RWPE2 (cell line): ENCODE measurements at regions not wholly inside any gene's neighbourhood (a gene's known extent, or its start where the extent isn't known, plus 50 kb on each side); places are given as distances from the start of the nearest gene placed in this dataset.

ENCODE experiments used
- ATAC-seq: fragments of 200-7000 bp; cut with Tn5 transposase; 3 replicates; pipeline ENCODE4 v1.9.1; 2021; ENCODE audit warnings: low read depth
- DNase-seq: peaks from one replicate; pipeline ENCODE4 v3.0.0-alpha.2; 2020; ENCODE audit warnings: low spot score
- H3K27ac ChIP-seq: fragments of 450-650 bp; 2 replicates; pipeline ENCODE4 v1.5.1; 2017; ENCODE audit warnings: mild to moderate bottlenecking; ENCODE audit not compliant: poor library complexity, severe bottlenecking
- H3K27me3 ChIP-seq: fragments of 250-450 bp; sonication (Bioruptor Pico); 2 replicates; pipeline ENCODE4 v1.5.1; 2021; ENCODE audit warnings: mild to moderate bottlenecking, moderate library complexity; ENCODE audit not compliant: insufficient read depth, poor library complexity, severe bottlenecking
- H3K36me3 ChIP-seq: fragments of 250-450 bp; sonication (Bioruptor Pico); 2 replicates; pipeline ENCODE4 v1.5.1; 2020; ENCODE audit warnings: low read depth, mild to moderate bottlenecking, moderate library complexity
- H3K4me1 ChIP-seq: fragments of 250-450 bp; sonication (Bioruptor Pico); 2 replicates; pipeline ENCODE4 v1.5.1; 2021; ENCODE audit warnings: mild to moderate bottlenecking, moderate library complexity; ENCODE audit not compliant: insufficient read depth, poor library complexity, severe bottlenecking
- H3K4me3 ChIP-seq: fragments of 250-450 bp; sonication (Bioruptor Pico); 2 replicates; pipeline ENCODE4 v1.5.1; 2021; ENCODE audit warnings: mild to moderate bottlenecking, moderate library complexity; ENCODE audit not compliant: severe bottlenecking
- H3K9me3 ChIP-seq: fragments of 250-450 bp; sonication (Bioruptor Pico); 2 replicates; pipeline ENCODE4 v1.5.1; 2021; ENCODE audit warnings: mild to moderate bottlenecking, moderate library complexity; ENCODE audit not compliant: severe bottlenecking
- TF ChIP-seq, protein P1 (sequence below): fragments of 450-650 bp; IDR thresholded peaks from one replicate; pipeline ENCODE4 v1.5.1; 2017; ENCODE audit warnings: mild to moderate bottlenecking, moderate library complexity; ENCODE audit not compliant: poor library complexity, severe bottlenecking

DNA sequence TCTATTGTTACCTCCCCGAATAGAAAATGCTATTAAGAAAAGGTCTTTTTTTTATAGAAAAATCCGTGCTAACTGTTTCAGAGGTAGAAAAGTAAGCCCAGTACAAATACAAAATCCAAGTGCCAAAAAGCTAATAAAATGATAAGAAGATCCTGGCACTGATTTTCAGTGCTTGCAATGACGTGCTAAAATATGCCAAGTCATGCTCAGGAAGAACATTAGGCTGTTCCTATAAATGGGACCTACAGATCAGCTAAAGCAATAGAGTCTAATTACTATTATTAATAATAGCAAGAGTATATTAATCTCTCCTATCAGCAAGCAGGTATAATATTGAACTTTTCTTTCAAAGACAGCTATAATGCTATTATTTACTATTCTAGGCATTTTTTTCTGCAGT is 305.8 kb downstream of the PPARGC1A start:
- no peaks in the 10 kb centered on the region for H3K27me3 ChIP-seq
- H3K27ac ChIP-seq: no peak overlapping the region
- H3K4me3 ChIP-seq: no peak overlapping the region
- TF ChIP-seq, protein P1, sequence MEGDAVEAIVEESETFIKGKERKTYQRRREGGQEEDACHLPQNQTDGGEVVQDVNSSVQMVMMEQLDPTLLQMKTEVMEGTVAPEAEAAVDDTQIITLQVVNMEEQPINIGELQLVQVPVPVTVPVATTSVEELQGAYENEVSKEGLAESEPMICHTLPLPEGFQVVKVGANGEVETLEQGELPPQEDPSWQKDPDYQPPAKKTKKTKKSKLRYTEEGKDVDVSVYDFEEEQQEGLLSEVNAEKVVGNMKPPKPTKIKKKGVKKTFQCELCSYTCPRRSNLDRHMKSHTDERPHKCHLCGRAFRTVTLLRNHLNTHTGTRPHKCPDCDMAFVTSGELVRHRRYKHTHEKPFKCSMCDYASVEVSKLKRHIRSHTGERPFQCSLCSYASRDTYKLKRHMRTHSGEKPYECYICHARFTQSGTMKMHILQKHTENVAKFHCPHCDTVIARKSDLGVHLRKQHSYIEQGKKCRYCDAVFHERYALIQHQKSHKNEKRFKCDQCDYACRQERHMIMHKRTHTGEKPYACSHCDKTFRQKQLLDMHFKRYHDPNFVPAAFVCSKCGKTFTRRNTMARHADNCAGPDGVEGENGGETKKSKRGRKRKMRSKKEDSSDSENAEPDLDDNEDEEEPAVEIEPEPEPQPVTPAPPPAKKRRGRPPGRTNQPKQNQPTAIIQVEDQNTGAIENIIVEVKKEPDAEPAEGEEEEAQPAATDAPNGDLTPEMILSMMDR: no peak
- no peaks in the 10 kb centered on the region for H3K9me3 ChIP-seq
- H3K36me3 ChIP-seq: no peaks in the 10 kb centered on the region
- ATAC-seq: no peak
- no peaks in the 10 kb centered on the region for H3K4me1 ChIP-seq
- DNase-seq: no peak

DNA sequence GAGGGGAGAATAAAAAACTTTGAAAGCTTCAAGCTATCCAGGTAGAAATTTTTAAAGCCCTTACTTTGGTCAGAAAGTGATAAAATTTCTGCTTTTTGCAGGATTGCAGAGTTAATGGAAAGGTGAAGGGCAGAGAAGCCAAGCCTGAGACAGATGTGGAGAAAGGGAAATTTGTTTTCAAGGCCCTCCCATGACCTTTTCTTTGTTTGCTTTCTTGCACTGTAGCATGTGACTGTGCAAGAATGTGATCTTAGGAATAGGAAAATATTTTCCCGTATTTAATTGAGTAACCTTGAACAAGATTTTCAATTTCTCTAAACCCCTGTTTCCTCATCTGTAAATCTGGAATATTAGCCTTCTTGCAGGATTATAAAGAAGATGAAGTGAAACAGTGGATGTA is 307.2 kb downstream of the PPARGC1A start:
- ATAC-seq: no peak
- H3K4me1 ChIP-seq: no peaks in the 10 kb centered on the region
- H3K27ac ChIP-seq: no peak overlapping the region
- H3K27me3 ChIP-seq: no peaks in the 10 kb centered on the region
- no peak for DNase-seq
- TF ChIP-seq, protein P1: no peak
- H3K36me3 ChIP-seq: no peaks in the 10 kb centered on the region
- H3K9me3 ChIP-seq: no peaks in the 10 kb centered on the region
- H3K4me3 ChIP-seq: no peak overlapping the region

DNA sequence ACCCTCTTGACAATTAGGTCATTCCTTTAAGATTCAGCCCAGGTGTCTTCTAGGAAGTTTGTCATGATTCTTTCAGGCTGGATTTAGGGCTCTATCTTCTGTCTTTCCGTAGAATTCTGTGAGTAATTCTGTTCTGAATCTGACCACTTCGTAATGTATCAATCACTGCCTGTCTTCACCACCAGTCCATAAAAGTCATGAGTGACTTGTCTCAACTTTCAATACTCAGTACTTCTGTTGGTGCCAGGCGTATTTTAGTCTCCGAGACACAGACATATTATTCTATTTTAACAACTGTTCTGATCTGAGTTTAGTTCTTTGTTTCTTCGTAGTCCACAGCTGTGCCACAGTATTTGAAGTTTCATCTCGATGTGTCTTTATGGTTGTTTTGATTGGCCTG is 310.7 kb downstream of the PPARGC1A start:
- Histone ChIP-seq H3K27me3 (no peaks in the 10 kb centered on the region), H3K4me1 (no peaks in the 10 kb centered on the region), H3K9me3 (peaks cover 2% of the 10 kb centered on the region), H3K36me3 (no peaks in the 10 kb centered on the region), H3K4me3 (no peak overlapping the region), H3K27ac (no peak overlapping the region)
- DNase-seq (no peak), ATAC-seq (no peak)
- TF ChIP-seq, protein P1: no peak

DNA sequence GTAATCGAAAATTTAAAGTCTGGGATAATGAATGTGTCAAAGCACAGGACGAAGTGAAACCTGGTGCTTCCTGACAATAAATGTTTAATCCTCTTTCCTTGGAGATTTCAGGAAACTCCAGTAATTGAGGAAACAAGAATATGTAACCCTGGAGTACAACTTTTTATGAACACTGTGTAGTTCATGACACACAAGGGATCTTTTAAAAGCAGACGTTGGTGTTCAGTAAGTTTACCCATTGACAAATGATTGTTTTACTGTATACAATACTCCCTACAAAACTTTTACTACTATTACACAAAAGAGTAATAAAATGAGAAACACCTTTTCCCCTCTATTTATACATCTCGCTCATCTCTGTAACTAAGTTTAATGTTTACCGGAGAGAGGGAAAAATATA is 312.4 kb downstream of the PPARGC1A start:
- TF ChIP-seq, protein P1: no peak
- Histone ChIP-seq H3K4me1 (no peaks in the 10 kb centered on the region), H3K27me3 (no peaks in the 10 kb centered on the region), H3K36me3 (no peaks in the 10 kb centered on the region), H3K9me3 (peaks cover 2% of the 10 kb centered on the region), H3K4me3 (no peak overlapping the region), H3K27ac (no peak overlapping the region)
- DNase-seq: no peak
- ATAC-seq: no peak

DNA sequence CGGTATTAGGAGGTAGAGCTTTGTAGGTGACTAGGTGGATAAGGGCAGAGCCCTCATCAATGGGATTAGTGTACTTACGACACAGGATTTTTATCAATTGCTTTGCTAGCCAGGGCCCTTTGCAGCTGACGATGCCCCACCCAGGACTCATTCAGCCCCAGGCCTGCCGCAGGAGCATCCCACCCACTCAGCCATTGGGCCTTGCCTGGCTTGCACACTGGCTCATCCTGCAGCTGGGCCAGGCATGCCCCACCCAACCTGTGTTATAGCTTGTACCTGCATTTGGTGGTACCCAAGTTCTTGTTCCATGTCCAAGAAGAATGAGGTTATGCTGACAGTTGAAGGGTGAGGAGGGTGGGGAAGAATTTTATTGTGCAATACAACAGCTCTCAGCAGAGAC is 317.5 kb downstream of the PPARGC1A start:
- ATAC-seq: no peak

More for the DNA sequence above, 317.5 kb downstream of the PPARGC1A start:
- Histone ChIP-seq H3K27me3 (no peaks in the 10 kb centered on the region), H3K27ac (no peak overlapping the region), H3K36me3 (no peaks in the 10 kb centered on the region), H3K4me1 (no peaks in the 10 kb centered on the region), H3K9me3 (peaks cover 2% of the 10 kb centered on the region), H3K4me3 (no peak overlapping the region)
- TF ChIP-seq, protein P1: no peak
- no peak for DNase-seq
